CD14-positive monocyte (primary cell): ENCODE measurements at regions not wholly inside any gene's neighbourhood (a gene's known extent, or its start where the extent isn't known, plus 50 kb on each side); places are given as distances from the start of the nearest gene placed in this dataset.

Experiments
- DNase-seq, 3 donors: peaks; one replicate each; pipeline ENCODE4 v3.0.0-alpha.2; 2011 to 2022
- H2AFZ ChIP-seq: 2 replicates; pipeline ENCODE4 v1.6.0; 2012; ENCODE audit warnings: mild to moderate bottlenecking, low read depth, low read length, inconsistent platforms; ENCODE audit not compliant: insufficient read depth, poor library complexity, severe bottlenecking
- H3K27ac ChIP-seq, 2 donors: 1 replicate in 1 of 2; 2 replicates in 1 of 2; pipeline ENCODE4 v1.5.1; 2012 to 2013; ENCODE audit warnings: low read length in 2 of 2, control low read depth in 1 of 2, inconsistent platforms in 1 of 2, low read depth in 1 of 2, mild to moderate bottlenecking in 1 of 2
- H3K27me3 ChIP-seq, 2 donors: one replicate each; pipeline versions ENCODE4 v1.6.0 to v1.6.1; 2011 to 2013; ENCODE audit warnings: low read length in 2 of 2; ENCODE audit not compliant: control insufficient read depth in 2 of 2, insufficient read depth in 2 of 2
- H3K36me3 ChIP-seq, 2 donors: replicated peaks in 1 of 2; 1 replicate in 1 of 2; 2 replicates in 1 of 2; pipeline versions ENCODE4 v1.5.1 to v1.6.1; 2012 to 2013; ENCODE audit warnings: low read length in 2 of 2, control low read depth in 1 of 2, inconsistent platforms in 1 of 2, mild to moderate bottlenecking in 1 of 2; ENCODE audit not compliant: insufficient read depth in 2 of 2, control insufficient read depth in 1 of 2
- H3K4me1 ChIP-seq, 2 donors: 1 replicate in 1 of 2; 2 replicates in 1 of 2; pipeline versions ENCODE4 v1.5.1 to v1.6.1; 2012 to 2013; ENCODE audit warnings: low read length in 2 of 2, control low read depth in 1 of 2, inconsistent platforms in 1 of 2, mild to moderate bottlenecking in 1 of 2, moderate library complexity in 1 of 2; ENCODE audit not compliant: insufficient read depth in 2 of 2, control insufficient read depth in 1 of 2
- H3K4me2 ChIP-seq: replicated peaks from 2 replicates; pipeline ENCODE3; 2012; ENCODE audit warnings: low read length, moderate library complexity, mild to moderate bottlenecking; ENCODE audit not compliant: poor library complexity, severe bottlenecking; ENCODE audit errors: extremely low read depth
- H3K4me3 ChIP-seq, 3 experiments: fragments of 200-600 bp in 1 of 3; sonication (generic) in 1 of 3; replicated peaks in 1 of 3; 1 replicate in 2 of 3; 2 replicates in 1 of 3; pipeline ENCODE4 v1.5.1; 2011 to 2013; ENCODE audit warnings: low read length in 3 of 3, mild to moderate bottlenecking in 3 of 3, control low read depth in 2 of 3, low read depth in 2 of 3, inconsistent platforms in 1 of 3, moderate library complexity in 1 of 3
- H3K79me2 ChIP-seq: 2 replicates; pipeline ENCODE4 v1.6.0; 2012; ENCODE audit warnings: mild to moderate bottlenecking, control low read depth, inconsistent platforms, low read length, moderate library complexity; ENCODE audit not compliant: insufficient read depth
- H3K9ac ChIP-seq: 2 replicates; pipeline ENCODE4 v1.6.0; 2017; ENCODE audit warnings: low read length, mild to moderate bottlenecking; ENCODE audit not compliant: insufficient read depth, poor library complexity, severe bottlenecking
- H3K9me3 ChIP-seq, 2 donors: replicated peaks in 1 of 2; 1 replicate in 1 of 2; 2 replicates in 1 of 2; pipeline versions ENCODE4 v1.5.1 to v1.6.1; 2012 to 2013; ENCODE audit warnings: low read length in 2 of 2, control low read depth in 1 of 2; ENCODE audit not compliant: control insufficient read depth in 1 of 2, insufficient read depth in 1 of 2
- H4K20me1 ChIP-seq: 2 replicates; pipeline ENCODE4 v1.6.0; 2012; ENCODE audit warnings: mild to moderate bottlenecking, low read length, control low read depth, moderate library complexity; ENCODE audit not compliant: insufficient read depth
- H3K27ac Mint-ChIP-seq, 7 donors: one replicate each; pipeline ENCODE4 v1.8.0; 2020; ENCODE audit warnings: mild to moderate bottlenecking in 7 of 7, mixed read lengths in 7 of 7, moderate library complexity in 6 of 7, inconsistent platforms in 2 of 7
- H3K27me3 Mint-ChIP-seq, 3 donors: one replicate each; pipeline ENCODE4 v1.8.0; 2021 to 2022; ENCODE audit warnings: low read depth in 3 of 3, mild to moderate bottlenecking in 3 of 3, mixed read lengths in 3 of 3, moderate library complexity in 3 of 3, inconsistent platforms in 1 of 3
- H3K36me3 Mint-ChIP-seq, 2 donors: one replicate each; pipeline ENCODE4 v1.8.0; 2020; ENCODE audit warnings: mixed read lengths in 2 of 2, inconsistent platforms in 1 of 2, mild to moderate bottlenecking in 1 of 2
- H3K4me1 Mint-ChIP-seq: one replicate; pipeline ENCODE4 v1.8.0; 2020; ENCODE audit warnings: mild to moderate bottlenecking, mixed read lengths
- H3K4me3 Mint-ChIP-seq, 2 donors: one replicate each; pipeline ENCODE4 v1.8.0; 2020; ENCODE audit warnings: mild to moderate bottlenecking in 2 of 2, mixed read lengths in 2 of 2, moderate library complexity in 1 of 2
- H3K9me3 Mint-ChIP-seq, 7 donors: one replicate each; pipeline ENCODE4 v1.8.0; 2020 to 2022; ENCODE audit warnings: mixed read lengths in 7 of 7, mild to moderate bottlenecking in 6 of 7, moderate library complexity in 6 of 7, inconsistent platforms in 2 of 7
- CTCF ChIP-seq: fragments of 200-600 bp; IDR thresholded peaks from one replicate; pipeline ENCODE4 v1.8.0; 2022; ENCODE audit warnings: antibody characterized with exemption, mild to moderate bottlenecking
- WGBS: methylation state at CpG from one replicate; pipeline ENCODE4 v1.1.5; 2013; ENCODE audit warnings: missing lambda C conversion rate; ENCODE audit not compliant: insufficient coverage; 5-methylcytosine and 5-hydroxymethylcytosine counted together
- intact Hi-C, 2 donors: fragments of 100-400 bp; cut with micrococcal nuclease; formaldehyde crosslinking; loops; one replicate each; pipeline versions ENCODE4 v1.15.0 to v1.15.1; 2023

- no peaks in the 10 kb centered on the region for H3K27me3 ChIP-seq
- no peaks in the 10 kb centered on the region for H3K4me1 Mint-ChIP-seq
- WGBS: 89% methylated on average over 7 of the region's 7 CpGs
Observed at GRCh38 chr22:48263431-48263765, 1500.9 kb downstream of the TBC1D22A start.

GRCh38 chr22:48262596-48263430, 1500.4 kb downstream of the TBC1D22A start:
- Histone ChIP-seq H3K79me2 (no peaks in the 10 kb centered on the region), H3K4me3 (no peak overlapping the region), H3K36me3 (no peaks in the 10 kb centered on the region), H3K27me3 (no peaks in the 10 kb centered on the region), H3K4me2 (no peak overlapping the region), H2AFZ (no peak overlapping the region), H3K4me1 (no peaks in the 10 kb centered on the region), H3K9ac (no peak overlapping the region), H4K20me1 (no peaks in the 10 kb centered on the region), H3K9me3 (no peaks in the 10 kb centered on the region), H3K27ac (no peak overlapping the region)
- 71% methylated on average over 6 of the region's 10 CpGs for WGBS
- no peak for TF ChIP-seq CTCF
- Mint-ChIP-seq H3K4me3 (no peak overlapping the region), H3K36me3 (no peaks in the 10 kb centered on the region), H3K4me1 (peaks cover 4% of the 10 kb centered on the region), H3K27ac (no peak overlapping the region), H3K27me3 (peaks cover 0 to 3% (median 0%) of the 10 kb centered on the region in 3 donors), H3K9me3 (peaks cover 0 to 3% (median 0%) of the 10 kb centered on the region in 7 donors)
- intact Hi-C loops: no loop called here
- DNase-seq: no peak

More at GRCh38 chr22:48263431-48263765, 1500.9 kb downstream of the TBC1D22A start:
- intact Hi-C loops: no loop called here
- H2AFZ ChIP-seq: no peak overlapping the region
- no peak overlapping the region for H3K4me3 Mint-ChIP-seq
- H3K4me2 ChIP-seq: no peak overlapping the region
- H3K27me3 Mint-ChIP-seq: peaks cover 0 to 1% (median 0%) of the 10 kb centered on the region in 3 donors
- no peak overlapping the region for H3K9ac ChIP-seq
- no peaks in the 10 kb centered on the region for H3K36me3 ChIP-seq
- DNase-seq: no peak
- no peak overlapping the region for H3K4me3 ChIP-seq
- H3K9me3 ChIP-seq: no peaks in the 10 kb centered on the region
- H3K9me3 Mint-ChIP-seq: peaks cover 0 to 3% (median 0%) of the 10 kb centered on the region in 7 donors
- H3K36me3 Mint-ChIP-seq: no peaks in the 10 kb centered on the region
- H3K4me1 ChIP-seq: no peaks in the 10 kb centered on the region
- H3K27ac ChIP-seq: no peak overlapping the region
- no peak overlapping the region for H3K27ac Mint-ChIP-seq
- H3K79me2 ChIP-seq: no peaks in the 10 kb centered on the region
- no peak for TF ChIP-seq CTCF
- no peaks in the 10 kb centered on the region for H4K20me1 ChIP-seq
